HG03064 (cell line): ENCODE measurements at regions not wholly inside any gene's neighbourhood (a gene's known extent, or its start where the extent isn't known, plus 50 kb on each side); places are given as distances from the start of the nearest gene placed in this dataset.

Experiments used
- ATAC-seq: cut with Tn5 transposase; IDR thresholded peaks from one replicate; pipeline ENCODE4 v1.9.1; 2021; ENCODE audit warnings: low read depth; ENCODE audit not compliant: unreplicated experiment

- no peak for ATAC-seq
Measured at GRCh38 chr5:117077142-117077541, 502.5 kb upstream of the SEMA6A start.

GRCh38 chr5:117072439-117072838 is 497.8 kb upstream of the SEMA6A start:
- ATAC-seq: no peak

DNA sequence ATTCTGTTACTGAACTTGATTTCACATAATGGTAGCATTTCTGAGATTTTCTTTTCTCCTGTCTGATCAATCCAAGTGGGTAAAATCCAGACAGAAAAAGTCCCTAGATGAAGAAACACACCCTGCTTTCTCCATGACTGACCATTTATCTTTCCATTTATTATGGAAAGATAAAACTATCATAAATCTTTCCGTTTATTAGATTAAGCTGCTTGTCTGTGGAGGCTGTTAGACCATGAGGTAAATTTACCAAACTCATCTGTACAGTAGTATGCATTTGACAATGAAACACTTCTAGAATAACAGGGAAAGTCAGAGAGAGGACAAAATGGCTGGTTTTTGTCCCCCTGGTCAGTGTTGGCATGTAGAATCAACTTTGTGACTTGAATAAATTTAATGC is 491.2 kb upstream of the SEMA6A start:
- ATAC-seq: no peak

DNA sequence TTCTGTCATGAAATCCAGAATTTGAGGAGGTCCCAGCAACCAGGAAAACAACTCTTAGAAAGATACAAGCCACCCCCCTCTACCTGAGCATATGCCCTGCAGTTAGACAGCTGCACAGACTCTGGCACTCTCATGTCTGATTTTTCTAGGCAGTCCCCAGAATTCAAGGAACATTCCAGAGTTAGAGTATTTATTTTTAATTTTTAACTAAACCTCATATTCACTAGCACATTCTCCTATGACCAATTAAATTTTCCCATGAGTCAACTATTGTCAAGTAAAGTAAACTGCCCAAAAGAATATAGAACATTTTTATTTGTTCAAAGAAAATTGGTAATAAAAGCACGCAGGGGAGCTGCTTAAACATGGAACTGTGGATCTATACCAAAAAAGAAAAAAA is 490.5 kb upstream of the SEMA6A start:
- no peak for ATAC-seq

DNA sequence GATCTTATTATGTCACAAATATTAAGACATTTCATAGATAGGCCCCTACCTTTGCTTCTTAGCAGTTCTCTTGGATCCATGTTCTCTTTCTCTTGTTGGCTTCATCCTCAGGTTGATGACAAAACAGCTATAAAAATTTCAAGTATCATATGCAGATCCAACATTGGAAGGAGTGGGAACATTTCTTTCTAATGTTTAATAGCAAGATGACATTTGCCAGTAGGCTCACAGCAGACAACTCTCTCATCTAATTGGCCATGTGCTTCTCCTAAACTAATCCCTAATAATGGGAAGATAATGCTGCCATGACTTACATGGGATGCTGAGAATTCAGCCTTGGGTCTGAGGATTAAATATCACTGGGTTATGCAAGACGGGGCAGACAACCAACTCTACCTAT is 485.5 kb upstream of the SEMA6A start:
- ATAC-seq: no peak

DNA sequence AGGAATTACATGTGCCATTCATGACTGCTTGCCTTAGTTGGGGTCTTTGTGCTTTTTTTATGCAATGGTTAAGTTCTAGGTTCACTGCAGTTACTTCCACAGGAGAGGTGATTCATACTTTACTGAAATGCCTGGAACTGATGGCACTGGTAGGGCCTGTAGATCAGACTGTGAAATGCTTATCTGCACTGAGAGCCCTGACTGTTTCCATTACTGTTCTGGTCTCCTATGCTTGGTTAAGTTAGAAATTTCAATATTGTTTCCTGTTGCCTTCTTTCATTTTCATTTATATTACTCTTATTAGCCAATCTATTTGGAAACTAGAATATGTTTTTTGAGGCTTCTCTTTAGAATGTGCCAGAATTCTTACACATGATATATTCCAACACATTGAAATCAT is 484.1 kb upstream of the SEMA6A start:
- no peak for ATAC-seq

GRCh38 chr5:117055517-117055916 is 480.9 kb upstream of the SEMA6A start:
- no peak for ATAC-seq

GRCh38 chr5:117054911-117055310 is 480.3 kb upstream of the SEMA6A start:
- ATAC-seq: no peak

DNA sequence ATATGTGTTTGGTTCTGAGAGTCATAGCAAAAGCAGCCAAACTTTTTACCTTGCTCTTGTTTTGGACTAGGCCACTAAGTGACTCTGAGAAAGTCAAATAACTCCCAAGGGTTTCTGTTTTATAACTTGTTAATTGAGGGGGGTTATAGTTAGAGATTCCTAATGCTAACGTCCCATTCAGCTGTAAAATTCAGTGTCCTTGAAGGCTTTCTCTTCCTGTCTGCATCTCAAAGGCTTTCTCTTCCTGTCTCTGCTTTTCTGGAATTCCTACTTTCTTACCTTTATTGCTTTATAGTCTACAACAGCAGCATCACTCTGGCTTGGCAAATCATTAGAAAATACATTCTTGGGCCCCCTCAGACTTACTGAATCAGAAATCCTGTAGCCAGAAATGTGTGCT is 479.5 kb upstream of the SEMA6A start:
- ATAC-seq: no peak

GRCh38 chr5:117041926-117042595 is 467.4 kb upstream of the SEMA6A start:
- ATAC-seq: no peak

- no peak for ATAC-seq
Measured at GRCh38 chr5:117039035-117039434, 464.4 kb upstream of the SEMA6A start.

DNA sequence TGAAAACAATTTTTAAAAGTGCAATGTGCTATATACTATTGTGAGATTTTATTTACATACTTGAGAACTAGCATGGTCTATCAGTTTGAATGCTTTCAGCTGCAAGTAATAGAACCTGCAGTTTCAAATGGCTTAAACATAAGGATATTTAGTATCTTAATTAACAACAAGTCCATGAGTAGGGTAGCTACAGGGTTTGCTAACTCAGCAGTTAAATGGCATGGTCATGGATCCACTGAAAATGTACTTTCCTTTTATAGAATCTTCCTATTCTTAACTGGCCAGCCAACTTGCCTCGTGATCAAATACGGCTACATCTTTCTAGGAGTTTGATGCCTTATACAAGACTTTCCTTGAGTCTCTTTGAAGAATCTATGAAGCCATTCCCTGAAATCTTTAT is 452.8 kb upstream of the SEMA6A start:
- no peak for ATAC-seq

- ATAC-seq: no peak
Measured at GRCh38 chr5:117020999-117021398, 446.4 kb upstream of the SEMA6A start.

DNA sequence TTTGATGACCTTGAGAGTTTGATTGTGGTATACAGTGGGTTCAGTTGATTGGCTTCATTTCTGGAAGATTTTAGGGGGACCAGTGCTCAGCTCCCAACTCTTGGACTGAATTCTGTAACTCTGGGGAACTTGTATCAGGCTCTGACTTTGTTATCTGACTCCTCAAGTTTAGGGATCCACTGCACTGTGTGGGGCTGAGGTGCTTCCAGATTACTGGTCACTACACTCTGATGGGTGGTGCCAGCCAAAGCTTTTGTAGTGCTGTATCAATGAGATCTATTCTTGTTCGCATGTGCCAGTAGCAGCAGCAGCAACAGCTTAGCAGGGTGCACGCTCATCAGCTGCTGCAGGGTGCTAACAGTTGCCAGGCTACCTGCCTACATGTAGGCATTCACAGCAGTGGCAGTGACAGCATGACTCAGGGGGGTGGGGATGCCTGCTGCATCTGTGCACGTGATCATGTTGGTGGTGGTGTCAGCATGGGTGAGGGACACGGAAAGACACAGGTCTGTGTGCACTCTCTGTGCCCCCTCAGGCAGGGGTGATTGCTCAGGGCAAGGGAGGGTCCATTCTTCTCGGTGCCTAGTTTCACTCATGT is 438.8 kb upstream of the SEMA6A start:
- no peak for ATAC-seq

- ATAC-seq: no peak
Measured at GRCh38 chr5:117010574-117010973, 436.0 kb upstream of the SEMA6A start.

DNA sequence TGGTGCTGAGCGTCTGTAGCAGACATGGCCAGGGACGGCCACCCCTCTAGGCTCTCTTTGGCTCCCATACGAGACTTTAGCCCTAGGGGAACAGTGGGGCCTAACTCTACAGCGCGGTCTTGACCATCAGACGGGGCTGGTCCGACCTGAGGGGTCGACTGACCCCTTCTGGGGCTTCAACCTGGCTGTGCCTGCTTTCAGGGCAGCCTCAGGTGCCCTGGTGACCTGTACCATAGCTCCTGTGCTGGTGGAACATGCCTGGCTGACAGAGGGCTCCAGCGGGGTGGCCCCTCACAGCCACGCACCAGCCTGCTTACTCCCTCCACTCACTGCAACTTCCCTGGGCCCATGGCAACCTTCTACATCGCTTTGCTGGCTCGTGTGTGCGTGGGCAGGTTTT is 423.4 kb upstream of the SEMA6A start:
- ATAC-seq: no peak

- no peak for ATAC-seq
Measured at GRCh38 chr5:116992681-116993080, 418.1 kb upstream of the SEMA6A start.

- ATAC-seq: no peak
Measured at GRCh38 chr5:116989995-116990394, 415.4 kb upstream of the SEMA6A start.

DNA sequence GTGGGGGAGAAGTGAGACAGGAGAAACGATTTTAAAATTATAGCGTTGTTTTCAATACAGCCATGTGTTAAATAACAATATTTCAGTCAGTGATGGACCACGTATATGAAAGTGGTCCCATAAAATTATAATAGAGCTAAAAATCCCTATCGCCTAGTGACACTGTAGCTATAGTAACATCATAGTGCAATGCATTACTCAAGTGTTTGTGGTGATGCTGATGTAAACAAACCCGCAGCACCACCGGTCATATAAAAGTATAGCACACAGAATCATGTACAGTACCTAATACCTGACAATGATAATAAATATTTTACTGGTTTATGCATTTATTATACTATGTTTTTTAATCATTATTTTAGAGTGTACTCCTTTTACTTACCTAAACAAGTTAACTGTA is 407.4 kb upstream of the SEMA6A start:
- no peak for ATAC-seq

GRCh38 chr5:116980581-116980980 is 406.0 kb upstream of the SEMA6A start:
- no peak for ATAC-seq

DNA sequence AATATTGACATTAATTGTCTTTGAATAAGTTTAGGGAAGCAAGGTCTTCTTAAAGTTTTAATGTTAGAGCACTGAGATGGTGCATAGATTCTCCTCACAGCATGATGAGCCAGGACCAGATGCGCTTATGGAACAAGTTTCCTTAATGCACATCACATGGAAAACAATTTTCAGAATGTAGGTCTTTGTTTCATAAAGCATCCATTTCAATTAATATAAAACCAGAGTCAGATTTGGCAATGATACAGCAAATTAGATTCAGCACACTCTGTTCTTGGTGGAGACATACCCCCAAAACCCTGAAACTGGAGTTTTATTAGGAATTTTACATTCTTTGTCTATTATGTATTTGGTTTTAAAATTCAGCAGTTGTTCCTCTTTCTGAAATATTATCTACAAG is 402.1 kb upstream of the SEMA6A start:
- no peak for ATAC-seq

GRCh38 chr5:116971131-116971530 is 396.5 kb upstream of the SEMA6A start:
- ATAC-seq: no peak

- no peak for ATAC-seq
Measured at GRCh38 chr5:116970318-116970717, 395.7 kb upstream of the SEMA6A start.
